ENCODE measurements at regions not wholly inside any gene's neighbourhood (a gene's known extent, or its start where the extent isn't known, plus 50 kb on each side); places are given as distances from the start of the nearest gene placed in this dataset.

- no peak for TF ChIP-seq CTCF (IDR thresholded peaks at IDR 0.05)
- TF ChIP-seq POLR2A (IDR thresholded peaks at IDR 0.05) = no peak
These were observed 159.4 kb downstream of the C11orf91 start for GRCh38 chr11:33540946-33541915.

Data from uterus (tissue), 2 donors.